MM.1S (cell line): ENCODE measurements at regions not wholly inside any gene's neighbourhood (a gene's known extent, or its start where the extent isn't known, plus 50 kb on each side); places are given as distances from the start of the nearest gene placed in this dataset.

Experiments
- DNase-seq: peaks from one replicate; pipeline ENCODE4 v3.0.0-alpha.2; 2015
- H2AFZ ChIP-seq: fragments of 300-600 bp; sonication (generic); 2 replicates; pipeline ENCODE4 v1.6.0; 2016; ENCODE audit warnings: antibody characterized with exemption, low read length
- H3F3A ChIP-seq: fragments of 300-600 bp; sonication (generic); 2 replicates; pipeline ENCODE4 v1.6.1; 2016; ENCODE audit warnings: mild to moderate bottlenecking, antibody characterized with exemption, low read length, moderate library complexity, mixed read lengths; ENCODE audit not compliant: insufficient read depth
- H3K27ac ChIP-seq: fragments of 300-600 bp; sonication (generic); 2 replicates; pipeline ENCODE4 v1.5.1; 2016; ENCODE audit warnings: mild to moderate bottlenecking, low read length
- H3K27me3 ChIP-seq: fragments of 300-600 bp; sonication (generic); replicated peaks from 2 replicates; pipeline ENCODE4 v1.6.0; 2016; ENCODE audit warnings: low read length; ENCODE audit not compliant: insufficient read depth
- H3K36me3 ChIP-seq: fragments of 300-600 bp; sonication (generic); replicated peaks from 2 replicates; pipeline ENCODE4 v1.6.1; 2016; ENCODE audit warnings: mild to moderate bottlenecking, low read length, mixed read lengths; ENCODE audit not compliant: insufficient read depth
- H3K4me1 ChIP-seq: fragments of 300-600 bp; sonication (generic); 2 replicates; pipeline ENCODE4 v1.6.1; 2016; ENCODE audit warnings: low read length, mixed read lengths
- H3K4me2 ChIP-seq: fragments of 300-600 bp; sonication (generic); 2 replicates; pipeline ENCODE4 v1.6.0; 2016; ENCODE audit warnings: low read depth, low read length
- H3K4me3 ChIP-seq: fragments of 300-600 bp; sonication (generic); 2 replicates; pipeline ENCODE4 v1.5.1; 2016; ENCODE audit warnings: low read length, mixed read lengths
- H3K79me2 ChIP-seq: fragments of 300-600 bp; sonication (generic); 2 replicates; pipeline ENCODE4 v1.6.1; 2016; ENCODE audit warnings: mixed run types, low read length, mixed read lengths
- H3K9ac ChIP-seq: fragments of 300-600 bp; sonication (generic); 2 replicates; pipeline ENCODE4 v1.6.1; 2016; ENCODE audit warnings: low read length, mixed read lengths
- H3K9me2 ChIP-seq: fragments of 300-600 bp; sonication (generic); replicated peaks from 2 replicates; pipeline ENCODE4 v1.6.1; 2016; ENCODE audit warnings: mild to moderate bottlenecking, low read length, mixed read lengths; ENCODE audit not compliant: insufficient read depth
- H3K9me3 ChIP-seq: fragments of 300-600 bp; sonication (generic); replicated peaks from 2 replicates; pipeline ENCODE4 v1.6.1; 2016; ENCODE audit warnings: mild to moderate bottlenecking, low read length, mixed read lengths; ENCODE audit not compliant: insufficient read depth
- H4K20me1 ChIP-seq: fragments of 300-600 bp; sonication (generic); 2 replicates; pipeline ENCODE4 v1.6.1; 2016; ENCODE audit warnings: mild to moderate bottlenecking, low read length, moderate library complexity, mixed read lengths; ENCODE audit not compliant: insufficient read depth
- CTCF ChIP-seq: fragments of 300-600 bp; sonication (generic); IDR thresholded peaks from 2 replicates; pipeline ENCODE4 v1.5.1; 2016; ENCODE audit warnings: antibody characterized with exemption, low read length, mixed read lengths
- EZH2 ChIP-seq: fragments of 300-600 bp; sonication (generic); optimal IDR thresholded peaks from 2 replicates; pipeline ENCODE3; 2017; ENCODE audit warnings: low read depth, mild to moderate bottlenecking, antibody characterized with exemption, low read length, mixed read lengths
- EZH2phosphoT487 ChIP-seq: fragments of 300-600 bp; sonication (generic); IDR thresholded peaks from 2 replicates; pipeline ENCODE4 v1.6.1; 2018; ENCODE audit warnings: antibody characterized with exemption, low read length

GRCh38 chr7:136105191-136105590 lies 128.0 kb upstream of the MTPN start:
- H3K9ac ChIP-seq = no peak overlapping the region
- no peaks in the 10 kb centered on the region for H3K9me3 ChIP-seq
- no peak for TF ChIP-seq EZH2
- TF ChIP-seq EZH2phosphoT487 = no peak
- TF ChIP-seq CTCF = no peak
- no peak overlapping the region for H3K4me3 ChIP-seq
- H3K4me2 ChIP-seq = no peak overlapping the region
- H3K4me1 ChIP-seq = no peaks in the 10 kb centered on the region
- no peaks in the 10 kb centered on the region for H3K79me2 ChIP-seq
- H3K9me2 ChIP-seq = no peaks in the 10 kb centered on the region
- no peak overlapping the region for H2AFZ ChIP-seq
- no peaks in the 10 kb centered on the region for H3F3A ChIP-seq
- H3K27me3 ChIP-seq = no peaks in the 10 kb centered on the region
- no peaks in the 10 kb centered on the region for H3K36me3 ChIP-seq
- DNase-seq = no peak
- H3K27ac ChIP-seq = no peak overlapping the region
- no peaks in the 10 kb centered on the region for H4K20me1 ChIP-seq

- Histone ChIP-seq H4K20me1 (no peaks in the 10 kb centered on the region), H3F3A (no peaks in the 10 kb centered on the region), H3K27ac (no peak overlapping the region), H3K4me2 (no peak overlapping the region), H3K4me3 (no peak overlapping the region), H3K9me2 (no peaks in the 10 kb centered on the region), H2AFZ (no peak overlapping the region), H3K79me2 (no peaks in the 10 kb centered on the region), H3K9ac (no peak overlapping the region), H3K36me3 (no peaks in the 10 kb centered on the region), H3K4me1 (no peaks in the 10 kb centered on the region), H3K27me3 (no peaks in the 10 kb centered on the region), H3K9me3 (no peaks in the 10 kb centered on the region)
- TF ChIP-seq EZH2 (no peak), EZH2phosphoT487 (no peak), CTCF (no peak)
- no peak for DNase-seq
Observed at GRCh38 chr7:136104269-136104603, 127.1 kb upstream of the MTPN start.

GRCh38 chr7:136103545-136104268 lies 126.5 kb upstream of the MTPN start:
- Histone ChIP-seq H3K4me3 (no peak overlapping the region), H3K4me2 (no peak overlapping the region), H3K4me1 (no peaks in the 10 kb centered on the region), H3K79me2 (no peaks in the 10 kb centered on the region), H3K9ac (no peak overlapping the region), H3K36me3 (no peaks in the 10 kb centered on the region), H2AFZ (no peak overlapping the region), H3K9me2 (no peaks in the 10 kb centered on the region), H3F3A (no peaks in the 10 kb centered on the region), H3K27ac (no peak overlapping the region), H4K20me1 (no peaks in the 10 kb centered on the region), H3K9me3 (no peaks in the 10 kb centered on the region), H3K27me3 (no peaks in the 10 kb centered on the region)
- TF ChIP-seq EZH2 (no peak), EZH2phosphoT487 (no peak), CTCF (no peak)
- no peak for DNase-seq
